Spleen (tissue), 7 donors: ENCODE measurements at regions not wholly inside any gene's neighbourhood (a gene's known extent, or its start where the extent isn't known, plus 50 kb on each side); places are given as distances from the start of the nearest gene placed in this dataset.

ENCODE experiments used
- POLR2A ChIP-seq, 3 donors: fragments of 450-650 bp; IDR thresholded peaks; one replicate each; pipeline ENCODE4 v1.5.1; 2017; ENCODE audit warnings: antibody characterized with exemption in 3 of 3, mild to moderate bottlenecking in 1 of 3
- POLR2AphosphoS5 ChIP-seq, 3 donors: sonication (generic); formaldehyde crosslinking; IDR thresholded peaks; one replicate each; pipeline ENCODE4 v1.5.1; 2017; ENCODE audit warnings: antibody characterized with exemption in 3 of 3
- TF ChIP-seq, protein P1 (sequence below), 11 experiments: fragments of 200-600 bp in 7 of 11; fragments of 450-650 bp in 4 of 11; sonication (generic) in 4 of 11; IDR thresholded peaks in 8 of 11; conservative IDR thresholded peaks in 3 of 11; 1 replicate in 7 of 11; 2 replicates in 4 of 11; pipeline versions ENCODE4 v1.4.0 to v1.8.0; 2016 to 2021; ENCODE audit warnings: antibody characterized with exemption in 11 of 11, inconsistent platforms in 4 of 11, mild to moderate bottlenecking in 1 of 11
- donor health status: DM: no; HTN: no; CAD: no; lungs with moderate emphysema.
- donor health status: DM: no; HTN: no; CAD: no.
- donor health status: DM: no; HTN: no; CAD: no.

DNA sequence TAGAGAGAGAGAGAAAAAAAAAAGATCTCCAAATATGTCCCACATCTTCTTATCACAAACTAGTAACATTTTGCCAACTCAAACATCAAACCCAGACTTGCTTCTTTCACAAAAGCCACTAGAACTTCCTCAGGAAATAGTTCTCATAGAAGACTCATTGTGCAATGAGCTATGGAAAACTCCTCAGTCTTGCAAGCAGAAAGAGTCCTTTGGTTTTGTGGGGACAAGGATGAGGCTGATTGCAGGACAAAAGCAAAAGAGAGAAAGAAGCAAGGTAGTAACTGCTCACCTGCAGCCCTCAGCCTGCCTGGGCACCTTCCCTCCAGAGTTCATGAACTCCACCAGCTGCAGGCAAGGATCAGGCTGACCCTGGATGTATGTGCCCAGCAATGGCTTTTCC is 399.0 kb downstream of the IRX1 start:
- TF ChIP-seq, protein P1, sequence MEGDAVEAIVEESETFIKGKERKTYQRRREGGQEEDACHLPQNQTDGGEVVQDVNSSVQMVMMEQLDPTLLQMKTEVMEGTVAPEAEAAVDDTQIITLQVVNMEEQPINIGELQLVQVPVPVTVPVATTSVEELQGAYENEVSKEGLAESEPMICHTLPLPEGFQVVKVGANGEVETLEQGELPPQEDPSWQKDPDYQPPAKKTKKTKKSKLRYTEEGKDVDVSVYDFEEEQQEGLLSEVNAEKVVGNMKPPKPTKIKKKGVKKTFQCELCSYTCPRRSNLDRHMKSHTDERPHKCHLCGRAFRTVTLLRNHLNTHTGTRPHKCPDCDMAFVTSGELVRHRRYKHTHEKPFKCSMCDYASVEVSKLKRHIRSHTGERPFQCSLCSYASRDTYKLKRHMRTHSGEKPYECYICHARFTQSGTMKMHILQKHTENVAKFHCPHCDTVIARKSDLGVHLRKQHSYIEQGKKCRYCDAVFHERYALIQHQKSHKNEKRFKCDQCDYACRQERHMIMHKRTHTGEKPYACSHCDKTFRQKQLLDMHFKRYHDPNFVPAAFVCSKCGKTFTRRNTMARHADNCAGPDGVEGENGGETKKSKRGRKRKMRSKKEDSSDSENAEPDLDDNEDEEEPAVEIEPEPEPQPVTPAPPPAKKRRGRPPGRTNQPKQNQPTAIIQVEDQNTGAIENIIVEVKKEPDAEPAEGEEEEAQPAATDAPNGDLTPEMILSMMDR (IDR thresholded peaks at IDR 0.05 in 8 of 11, conservative IDR thresholded peaks at IDR 0.05 in 3 of 11): no peak
- TF ChIP-seq POLR2A (IDR thresholded peaks at IDR 0.05) (no peak), POLR2AphosphoS5 (IDR thresholded peaks at IDR 0.05) (no peak)
